ENCODE measurements at regions not wholly inside any gene's neighbourhood (a gene's known extent, or its start where the extent isn't known, plus 50 kb on each side); places are given as distances from the start of the nearest gene placed in this dataset.

DNA sequence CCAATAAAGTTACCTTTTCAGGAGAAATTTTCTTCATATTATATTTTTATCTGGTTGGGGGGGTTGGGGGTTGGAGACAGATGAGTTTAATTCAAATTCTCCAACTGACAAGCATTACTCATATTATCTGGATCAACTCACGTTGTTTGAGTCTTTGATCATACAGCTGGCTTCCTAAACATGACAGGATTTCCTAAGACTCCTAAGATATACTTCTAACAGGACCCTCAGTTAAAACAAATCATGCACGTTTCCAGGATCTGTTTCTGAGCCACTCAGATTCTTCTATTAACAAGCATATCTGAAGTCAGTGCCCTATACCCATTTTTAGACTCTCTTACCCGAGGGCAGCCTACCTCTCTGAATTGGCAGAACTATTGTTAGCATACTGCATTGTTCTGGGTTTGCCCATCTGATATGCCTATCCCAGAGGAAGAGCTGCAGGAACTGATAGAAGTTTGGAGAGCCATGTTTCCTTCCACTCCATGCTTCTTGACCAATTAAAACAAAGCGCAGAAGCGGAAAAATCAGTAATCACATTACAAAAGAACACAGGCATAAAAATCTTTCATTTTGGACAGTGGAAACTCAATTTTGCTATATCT lies 653.9 kb downstream of the LTN1 start:
- FAIRE-seq (no peak), DNase-seq (ENCODE audit: low read depth) (no peak)
- TF ChIP-seq, protein P1, sequence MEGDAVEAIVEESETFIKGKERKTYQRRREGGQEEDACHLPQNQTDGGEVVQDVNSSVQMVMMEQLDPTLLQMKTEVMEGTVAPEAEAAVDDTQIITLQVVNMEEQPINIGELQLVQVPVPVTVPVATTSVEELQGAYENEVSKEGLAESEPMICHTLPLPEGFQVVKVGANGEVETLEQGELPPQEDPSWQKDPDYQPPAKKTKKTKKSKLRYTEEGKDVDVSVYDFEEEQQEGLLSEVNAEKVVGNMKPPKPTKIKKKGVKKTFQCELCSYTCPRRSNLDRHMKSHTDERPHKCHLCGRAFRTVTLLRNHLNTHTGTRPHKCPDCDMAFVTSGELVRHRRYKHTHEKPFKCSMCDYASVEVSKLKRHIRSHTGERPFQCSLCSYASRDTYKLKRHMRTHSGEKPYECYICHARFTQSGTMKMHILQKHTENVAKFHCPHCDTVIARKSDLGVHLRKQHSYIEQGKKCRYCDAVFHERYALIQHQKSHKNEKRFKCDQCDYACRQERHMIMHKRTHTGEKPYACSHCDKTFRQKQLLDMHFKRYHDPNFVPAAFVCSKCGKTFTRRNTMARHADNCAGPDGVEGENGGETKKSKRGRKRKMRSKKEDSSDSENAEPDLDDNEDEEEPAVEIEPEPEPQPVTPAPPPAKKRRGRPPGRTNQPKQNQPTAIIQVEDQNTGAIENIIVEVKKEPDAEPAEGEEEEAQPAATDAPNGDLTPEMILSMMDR (IDR thresholded peaks at IDR 0.05; ENCODE audit: insufficient read depth, low read length, severe bottlenecking) = no peak
- no peaks in the 10 kb centered on the region for H3K36me3 ChIP-seq (ENCODE audit: control insufficient read depth, insufficient read depth, low read length)
- H3K27me3 ChIP-seq (ENCODE audit: control insufficient read depth, insufficient read depth, low read length) = no peaks in the 10 kb centered on the region
- H3K4me3 ChIP-seq (ENCODE audit: low read depth, low read length) = no peak overlapping the region

DNA sequence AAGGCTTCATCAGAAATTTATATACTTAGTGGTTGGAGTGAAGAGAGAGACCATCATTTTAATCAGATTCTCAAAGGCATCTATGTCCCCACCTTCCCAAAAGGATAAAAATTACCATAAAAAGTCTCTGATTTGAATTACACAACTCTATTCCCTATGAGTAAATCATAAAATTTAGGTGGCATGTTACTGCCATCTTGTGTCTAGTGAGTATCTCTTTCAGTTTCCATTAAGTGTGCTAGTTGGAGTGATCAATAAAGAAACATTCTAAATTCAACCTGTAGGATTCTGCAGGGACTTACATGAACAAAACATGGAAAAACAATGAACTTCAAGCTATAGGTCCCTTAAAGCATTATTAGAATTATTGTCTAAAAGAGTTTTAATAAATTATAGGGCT lies 655.4 kb downstream of the LTN1 start:
- Histone ChIP-seq H3K27me3 (ENCODE audit: control insufficient read depth, insufficient read depth, low read length) (no peaks in the 10 kb centered on the region), H3K36me3 (ENCODE audit: control insufficient read depth, insufficient read depth, low read length) (no peaks in the 10 kb centered on the region), H3K4me3 (ENCODE audit: low read depth, low read length) (no peak overlapping the region)
- FAIRE-seq (no peak), DNase-seq (ENCODE audit: low read depth) (peak; percentile 61)
- TF ChIP-seq, protein P1 (IDR thresholded peaks at IDR 0.05; ENCODE audit: insufficient read depth, low read length, severe bottlenecking) = peak; percentile 28

DNA sequence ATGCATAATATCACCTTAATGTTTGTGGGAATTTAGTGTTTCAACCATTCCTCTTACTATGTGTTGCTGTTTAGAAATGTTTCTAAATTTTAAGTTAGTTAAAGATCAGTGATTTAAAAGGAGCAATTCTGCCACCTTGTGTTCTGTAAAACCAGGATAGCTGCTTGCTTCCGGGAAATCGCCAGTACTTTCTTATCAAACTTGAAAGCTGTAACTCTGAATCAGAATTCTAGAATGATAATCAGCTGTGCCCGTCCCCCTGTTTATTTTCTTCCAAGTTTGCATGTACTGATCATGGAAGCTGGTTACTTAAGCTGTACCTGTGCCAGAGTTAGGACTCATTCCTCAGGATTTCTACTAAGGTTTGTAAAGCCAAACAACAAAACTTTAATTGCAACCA lies 656.4 kb downstream of the LTN1 start:
- FAIRE-seq (no peak), DNase-seq (ENCODE audit: low read depth) (peak; percentile 67)
- H3K36me3 ChIP-seq (ENCODE audit: control insufficient read depth, insufficient read depth, low read length) = no peaks in the 10 kb centered on the region
- TF ChIP-seq, protein P1 (IDR thresholded peaks at IDR 0.05; ENCODE audit: insufficient read depth, low read length, severe bottlenecking) = peak; percentile 36
- no peaks in the 10 kb centered on the region for H3K27me3 ChIP-seq (ENCODE audit: control insufficient read depth, insufficient read depth, low read length)
- H3K4me3 ChIP-seq (ENCODE audit: low read depth, low read length) = no peak overlapping the region

DNA sequence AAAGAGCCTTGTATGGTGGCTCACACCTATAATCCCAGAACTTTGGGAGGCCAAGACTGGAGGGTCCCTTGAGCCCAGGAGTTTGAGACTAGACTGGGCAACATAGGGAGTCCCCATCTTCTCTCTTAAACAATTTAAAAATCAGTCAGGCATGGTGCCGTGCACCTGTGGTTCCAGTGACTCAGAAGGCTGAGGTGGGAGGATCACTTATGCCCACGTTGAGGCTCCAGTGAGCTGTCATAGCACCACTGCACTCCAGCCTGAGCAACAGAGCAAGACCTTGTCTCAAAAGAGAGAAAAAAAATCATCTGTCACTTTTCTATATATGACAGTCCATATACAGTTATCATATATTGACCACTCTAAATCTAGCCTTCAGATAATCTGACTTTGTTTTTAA lies 658.3 kb downstream of the LTN1 start:
- TF ChIP-seq, protein P1 (IDR thresholded peaks at IDR 0.05; ENCODE audit: insufficient read depth, low read length, severe bottlenecking) = no peak
- H3K4me3 ChIP-seq (ENCODE audit: low read depth, low read length) = no peak overlapping the region
- DNase-seq (ENCODE audit: low read depth) (peak; percentile 69), FAIRE-seq (no peak)
- H3K27me3 ChIP-seq (ENCODE audit: control insufficient read depth, insufficient read depth, low read length) = no peaks in the 10 kb centered on the region
- no peaks in the 10 kb centered on the region for H3K36me3 ChIP-seq (ENCODE audit: control insufficient read depth, insufficient read depth, low read length)

DNA sequence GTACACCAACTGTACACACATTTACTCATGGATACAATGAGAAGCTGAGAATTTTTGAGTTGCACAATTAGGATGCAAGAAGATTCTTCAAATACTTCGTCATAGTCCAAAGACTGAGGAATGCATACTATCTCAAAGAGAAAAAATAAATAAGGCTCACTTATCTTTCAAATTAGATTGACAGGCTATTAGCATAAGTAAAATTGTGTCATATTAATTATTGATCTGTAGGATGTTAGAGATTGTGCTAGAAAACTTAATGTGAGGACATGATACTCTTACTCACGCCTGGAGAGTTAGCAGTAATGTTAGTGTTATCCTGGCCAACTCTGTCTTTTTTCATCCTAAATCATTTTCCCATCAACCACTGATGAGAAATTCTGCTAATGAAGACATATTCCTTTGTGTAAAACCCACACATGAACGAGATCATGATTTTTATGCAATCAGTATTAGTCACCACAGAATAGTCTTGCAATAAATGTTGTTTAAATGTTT lies 659.0 kb downstream of the LTN1 start:
- DNase-seq (ENCODE audit: low read depth) (peak; percentile 63), FAIRE-seq (no peak)
- TF ChIP-seq, protein P1 (IDR thresholded peaks at IDR 0.05; ENCODE audit: insufficient read depth, low read length, severe bottlenecking) = no peak

DNA sequence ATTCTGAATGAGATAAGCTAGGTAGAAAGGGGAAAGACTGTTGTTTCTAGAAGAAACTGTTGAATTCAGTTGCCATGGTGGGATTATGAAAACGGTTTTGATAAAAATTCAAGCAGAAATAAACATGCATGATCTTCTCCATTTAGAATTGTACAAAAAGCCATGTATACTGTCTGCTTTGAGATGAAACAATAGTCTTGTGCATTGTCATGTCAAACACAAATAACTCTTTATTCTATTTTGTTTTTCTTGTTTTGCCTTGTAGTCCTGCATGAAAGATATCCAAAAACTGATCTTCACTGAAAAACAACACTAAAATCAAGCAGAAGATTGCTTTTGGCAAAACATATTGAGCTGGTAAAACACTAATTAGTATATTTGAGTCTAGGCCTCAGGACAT lies 659.9 kb downstream of the LTN1 start:
- Histone ChIP-seq H3K27me3 (ENCODE audit: control insufficient read depth, insufficient read depth, low read length) (no peaks in the 10 kb centered on the region), H3K4me3 (ENCODE audit: low read depth, low read length) (no peak overlapping the region), H3K36me3 (ENCODE audit: control insufficient read depth, insufficient read depth, low read length) (no peaks in the 10 kb centered on the region)
- DNase-seq (ENCODE audit: low read depth) = no peak
- no peak for FAIRE-seq
- TF ChIP-seq, protein P1 (IDR thresholded peaks at IDR 0.05; ENCODE audit: insufficient read depth, low read length, severe bottlenecking) = no peak

More for the DNA sequence above, 659.0 kb downstream of the LTN1 start:
- Histone ChIP-seq H3K36me3 (ENCODE audit: control insufficient read depth, insufficient read depth, low read length) (no peaks in the 10 kb centered on the region), H3K27me3 (ENCODE audit: control insufficient read depth, insufficient read depth, low read length) (no peaks in the 10 kb centered on the region), H3K4me3 (ENCODE audit: low read depth, low read length) (no peak overlapping the region)
